SU-DHL-6 (cell line): ENCODE measurements at regions not wholly inside any gene's neighbourhood (a gene's known extent, or its start where the extent isn't known, plus 50 kb on each side); places are given as distances from the start of the nearest gene placed in this dataset.

Source experiments
- H2AFZ ChIP-seq: fragments of 200-600 bp; sonication (generic); 2 replicates; pipeline ENCODE4 v1.6.1; 2014; ENCODE audit warnings: low read depth, mild to moderate bottlenecking, moderate library complexity, mixed read lengths, antibody characterized with exemption, low read length; ENCODE audit not compliant: severe bottlenecking
- H3F3A ChIP-seq: fragments of 200-600 bp; shearing (Covaris generic); 2 replicates; pipeline ENCODE4 v1.6.0; 2016; ENCODE audit warnings: antibody characterized with exemption, mild to moderate bottlenecking; ENCODE audit not compliant: insufficient read depth
- H3K27ac ChIP-seq: fragments of 200-600 bp; sonication (generic); 2 replicates; pipeline ENCODE4 v1.5.1; 2016; ENCODE audit warnings: low read depth, mild to moderate bottlenecking, low read length, moderate library complexity, mixed read lengths
- H3K27me3 ChIP-seq: fragments of 200-600 bp; sonication (generic), shearing (Covaris generic); 2 replicates; pipeline ENCODE4 v1.6.0; 2014; ENCODE audit warnings: mild to moderate bottlenecking, low read length
- H3K36me3 ChIP-seq: fragments of 200-600 bp; sonication (generic); 2 replicates; pipeline ENCODE4 v1.6.1; 2014; ENCODE audit warnings: mild to moderate bottlenecking, low read length, mixed read lengths
- H3K4me2 ChIP-seq: fragments of 300-600, 200-600 bp; shearing (Covaris generic), sonication (generic); 2 replicates; pipeline ENCODE4 v1.6.0; 2014; ENCODE audit warnings: low read length, low read depth, mild to moderate bottlenecking; ENCODE audit not compliant: poor library complexity, severe bottlenecking
- H3K4me3 ChIP-seq: fragments of 200-600 bp; sonication (generic); 2 replicates; pipeline ENCODE4 v1.5.1; 2014; ENCODE audit warnings: antibody characterized with exemption, low read length, mild to moderate bottlenecking, mixed read lengths; ENCODE audit not compliant: insufficient read depth, poor library complexity, severe bottlenecking
- H3K79me2 ChIP-seq: fragments of 200-600 bp; sonication (generic); 2 replicates; pipeline ENCODE4 v1.6.1; 2014; ENCODE audit warnings: mild to moderate bottlenecking, low read length, moderate library complexity; ENCODE audit not compliant: insufficient read depth
- H3K9ac ChIP-seq: fragments of 200-600 bp; sonication (generic); 2 replicates; pipeline ENCODE4 v1.7.0; 2014; ENCODE audit warnings: mild to moderate bottlenecking, low read length
- H3K9me2 ChIP-seq: fragments of 200-600 bp; sonication (generic); replicated peaks from 2 replicates; pipeline ENCODE4 v1.6.1; 2014; ENCODE audit warnings: low read length; ENCODE audit not compliant: insufficient read depth
- H3K9me3 ChIP-seq: fragments of 200-600 bp; sonication (generic); 2 replicates; pipeline ENCODE4 v1.6.1; 2014; ENCODE audit warnings: low read length, mixed read lengths; ENCODE audit not compliant: insufficient read depth
- H4K20me1 ChIP-seq: fragments of 200-600 bp; sonication (generic); 2 replicates; pipeline ENCODE4 v1.6.1; 2014; ENCODE audit warnings: low read depth, mild to moderate bottlenecking, antibody characterized with exemption, low read length, moderate library complexity, mixed read lengths
- EZH2phosphoT487 ChIP-seq: fragments of 200-600 bp; sonication (generic), shearing (Covaris generic); conservative IDR thresholded peaks from 2 replicates; pipeline ENCODE4 v1.6.1; 2018; ENCODE audit warnings: mild to moderate bottlenecking, antibody characterized with exemption, low read length, moderate library complexity, mixed read lengths
- TF ChIP-seq, protein P1 (sequence below): fragments of 200-600 bp; sonication (generic); IDR thresholded peaks from one replicate; pipeline ENCODE4 v1.5.1; 2017; ENCODE audit warnings: antibody characterized with exemption, mild to moderate bottlenecking, low read length, moderate library complexity; ENCODE audit not compliant: insufficient read depth, poor library complexity, severe bottlenecking

DNA sequence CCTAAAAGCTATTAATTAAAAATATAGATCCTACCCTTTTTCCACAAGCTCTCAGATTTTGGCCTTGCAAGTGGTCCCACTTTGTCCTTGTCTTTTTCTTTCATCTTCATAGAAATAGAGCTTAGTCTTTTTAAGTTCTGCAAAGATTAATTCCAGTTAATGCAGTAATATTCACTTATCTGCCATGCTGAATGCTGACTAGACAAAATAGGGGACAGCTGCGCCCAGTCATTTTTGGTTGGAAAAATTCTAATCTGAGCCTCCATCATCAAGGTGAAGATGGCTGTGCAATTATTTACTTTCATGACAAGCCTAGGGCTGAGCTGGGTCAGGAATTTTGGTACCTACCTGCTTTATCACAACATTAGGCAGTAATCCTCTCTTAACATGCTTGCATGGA, 241.3 kb upstream of the CXorf66 start:
- no peak overlapping the region for H2AFZ ChIP-seq
- H3K4me2 ChIP-seq, result no peak overlapping the region
- no peak overlapping the region for H3K9ac ChIP-seq
- no peaks in the 10 kb centered on the region for H3F3A ChIP-seq
- H3K79me2 ChIP-seq, result no peaks in the 10 kb centered on the region
- no peaks in the 10 kb centered on the region for H4K20me1 ChIP-seq
- H3K4me3 ChIP-seq, result no peak overlapping the region
- TF ChIP-seq, protein P1, sequence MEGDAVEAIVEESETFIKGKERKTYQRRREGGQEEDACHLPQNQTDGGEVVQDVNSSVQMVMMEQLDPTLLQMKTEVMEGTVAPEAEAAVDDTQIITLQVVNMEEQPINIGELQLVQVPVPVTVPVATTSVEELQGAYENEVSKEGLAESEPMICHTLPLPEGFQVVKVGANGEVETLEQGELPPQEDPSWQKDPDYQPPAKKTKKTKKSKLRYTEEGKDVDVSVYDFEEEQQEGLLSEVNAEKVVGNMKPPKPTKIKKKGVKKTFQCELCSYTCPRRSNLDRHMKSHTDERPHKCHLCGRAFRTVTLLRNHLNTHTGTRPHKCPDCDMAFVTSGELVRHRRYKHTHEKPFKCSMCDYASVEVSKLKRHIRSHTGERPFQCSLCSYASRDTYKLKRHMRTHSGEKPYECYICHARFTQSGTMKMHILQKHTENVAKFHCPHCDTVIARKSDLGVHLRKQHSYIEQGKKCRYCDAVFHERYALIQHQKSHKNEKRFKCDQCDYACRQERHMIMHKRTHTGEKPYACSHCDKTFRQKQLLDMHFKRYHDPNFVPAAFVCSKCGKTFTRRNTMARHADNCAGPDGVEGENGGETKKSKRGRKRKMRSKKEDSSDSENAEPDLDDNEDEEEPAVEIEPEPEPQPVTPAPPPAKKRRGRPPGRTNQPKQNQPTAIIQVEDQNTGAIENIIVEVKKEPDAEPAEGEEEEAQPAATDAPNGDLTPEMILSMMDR, result no peak
- TF ChIP-seq EZH2phosphoT487, result no peak
- no peaks in the 10 kb centered on the region for H3K27me3 ChIP-seq
- H3K27ac ChIP-seq, result no peak overlapping the region
- no peaks in the 10 kb centered on the region for H3K9me3 ChIP-seq
- no peaks in the 10 kb centered on the region for H3K36me3 ChIP-seq
- no peaks in the 10 kb centered on the region for H3K9me2 ChIP-seq

DNA sequence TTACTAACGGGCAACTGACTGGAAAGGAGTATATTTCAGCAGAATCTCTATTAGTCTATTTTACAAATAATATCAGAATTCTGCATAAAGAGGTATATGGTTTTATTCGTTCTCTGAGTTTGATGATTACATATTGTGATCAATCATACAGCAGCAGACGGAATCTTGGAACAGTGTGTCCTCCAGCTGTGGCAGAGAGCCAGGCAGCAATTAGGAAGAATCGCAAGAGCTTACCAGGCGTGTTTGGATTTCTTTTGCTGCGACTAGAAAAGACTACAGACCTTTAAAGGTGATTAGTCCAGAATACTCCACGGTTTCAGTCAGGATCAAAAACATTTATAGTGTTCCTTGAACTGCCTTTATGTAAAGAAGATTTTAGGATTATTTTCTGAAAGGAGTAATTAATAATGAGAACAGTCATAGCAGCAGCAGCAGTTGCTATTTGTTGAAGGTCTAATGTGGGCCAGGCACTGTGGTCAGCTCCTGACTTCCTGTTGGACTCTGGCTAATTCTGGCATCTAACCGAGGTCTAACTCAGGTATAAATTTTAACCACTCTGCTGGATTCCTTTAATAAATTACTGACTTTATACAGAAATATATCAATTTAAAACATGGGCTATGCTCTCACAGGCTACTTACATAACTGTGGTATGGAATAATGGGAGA, 225.3 kb upstream of the CXorf66 start:
- no peaks in the 10 kb centered on the region for H3K79me2 ChIP-seq
- no peak overlapping the region for H3K4me3 ChIP-seq
- no peak overlapping the region for H3K4me2 ChIP-seq
- no peaks in the 10 kb centered on the region for H3F3A ChIP-seq
- H3K9me2 ChIP-seq, result no peaks in the 10 kb centered on the region
- H3K27me3 ChIP-seq, result no peaks in the 10 kb centered on the region
- H2AFZ ChIP-seq, result no peak overlapping the region
- H4K20me1 ChIP-seq, result no peaks in the 10 kb centered on the region
- no peak overlapping the region for H3K27ac ChIP-seq
- TF ChIP-seq, protein P1, result no peak
- no peak for TF ChIP-seq EZH2phosphoT487
- H3K9ac ChIP-seq, result no peak overlapping the region
- no peaks in the 10 kb centered on the region for H3K36me3 ChIP-seq
- no peaks in the 10 kb centered on the region for H3K9me3 ChIP-seq

DNA sequence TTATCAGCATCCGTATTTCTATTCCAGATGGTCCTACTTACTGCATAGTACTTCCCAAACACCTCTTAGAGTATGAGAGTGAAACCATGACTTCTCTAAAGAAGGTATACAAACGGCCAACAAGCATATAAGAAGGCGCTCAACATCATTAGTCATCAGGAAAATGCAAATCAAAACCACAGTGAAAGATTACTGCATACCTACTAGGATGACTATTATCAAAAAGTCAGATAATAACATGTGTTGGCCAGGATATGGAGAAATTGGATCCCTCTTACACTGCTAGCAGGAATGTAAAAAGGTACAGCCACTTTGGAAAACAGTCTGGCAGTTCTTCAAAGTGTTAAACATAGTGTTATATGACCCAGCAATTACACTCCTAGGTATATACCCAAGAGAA, 215.3 kb upstream of the CXorf66 start:
- no peaks in the 10 kb centered on the region for H3K79me2 ChIP-seq
- no peak overlapping the region for H3K4me2 ChIP-seq
- no peak overlapping the region for H3K27ac ChIP-seq
- no peaks in the 10 kb centered on the region for H3K27me3 ChIP-seq
- no peaks in the 10 kb centered on the region for H3K9me2 ChIP-seq
- no peaks in the 10 kb centered on the region for H4K20me1 ChIP-seq
- no peaks in the 10 kb centered on the region for H3K9me3 ChIP-seq
- H2AFZ ChIP-seq, result no peak overlapping the region
- no peak overlapping the region for H3K4me3 ChIP-seq
- TF ChIP-seq EZH2phosphoT487, result no peak
- TF ChIP-seq, protein P1, result no peak
- no peaks in the 10 kb centered on the region for H3F3A ChIP-seq
- no peak overlapping the region for H3K9ac ChIP-seq
- H3K36me3 ChIP-seq, result no peaks in the 10 kb centered on the region
